Lung microvascular endothelial cell (primary cell): ENCODE measurements at regions not wholly inside any gene's neighbourhood (a gene's known extent, or its start where the extent isn't known, plus 50 kb on each side); places are given as distances from the start of the nearest gene placed in this dataset.

Source experiments
- DNase-seq, 2 donors: peaks; one replicate each; pipeline versions ENCODE4 v3.0.0 to v3.0.0-alpha.2; 2010; ENCODE audit warnings: low read depth in 2 of 2

DNA sequence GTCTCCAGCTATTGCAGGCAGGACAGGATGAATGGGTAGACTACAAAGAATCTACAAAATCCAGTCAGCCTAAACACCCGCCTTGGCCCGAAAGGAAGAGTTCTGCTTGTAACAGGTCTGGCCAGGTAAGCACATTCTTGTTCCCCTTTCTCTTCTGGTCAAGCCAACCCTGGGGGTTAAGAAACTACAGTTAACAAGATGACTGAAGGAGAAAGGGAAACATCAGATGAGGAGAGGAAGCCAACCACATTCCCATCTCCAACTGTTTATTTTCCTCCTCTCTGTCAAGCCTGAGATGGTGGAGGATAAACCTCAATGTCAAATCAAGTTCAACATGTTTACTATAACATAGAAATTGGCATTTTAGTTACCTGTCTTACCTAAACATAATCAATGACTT is 198.9 kb downstream of the IPMK start:
- no peak for DNase-seq

DNA sequence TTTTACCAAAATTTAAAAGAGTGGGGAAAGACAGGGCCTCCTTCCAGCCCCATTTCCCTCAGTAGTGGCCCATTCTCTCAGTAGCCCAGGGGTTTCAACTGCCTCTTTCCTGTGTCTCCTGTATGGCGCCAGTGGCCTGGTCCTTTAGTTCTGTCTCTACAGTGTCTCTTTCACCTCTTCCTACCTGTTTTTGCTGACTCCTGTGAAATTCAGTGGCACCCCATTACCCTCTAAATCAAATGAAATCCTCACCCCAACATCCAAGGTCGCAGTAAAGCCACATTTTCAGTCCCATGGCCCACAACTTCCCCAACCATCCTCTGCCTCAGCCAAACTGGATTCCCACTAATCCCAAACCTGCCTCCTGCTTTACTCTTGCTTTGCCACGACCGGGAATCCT is 200.7 kb downstream of the IPMK start:
- no peak for DNase-seq

DNA sequence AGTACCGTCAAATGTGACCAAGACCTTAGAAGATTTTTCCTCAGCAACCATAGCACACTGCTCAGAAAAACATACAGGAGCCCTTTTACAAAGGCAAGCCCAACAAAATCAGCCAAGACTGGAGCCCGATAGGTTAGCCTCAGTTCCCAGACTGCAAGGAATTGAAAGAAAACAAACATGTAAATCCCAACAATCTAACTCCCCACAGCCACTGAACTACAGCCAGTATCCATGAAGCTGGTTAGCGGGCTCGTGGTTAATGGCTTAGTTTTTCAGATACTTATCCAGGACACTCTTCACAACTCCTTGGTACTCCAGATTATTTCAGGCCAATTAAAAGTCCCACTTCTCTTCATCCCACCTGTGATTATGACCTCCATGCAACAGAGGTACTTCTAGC is 201.6 kb downstream of the IPMK start:
- no peak for DNase-seq

DNA sequence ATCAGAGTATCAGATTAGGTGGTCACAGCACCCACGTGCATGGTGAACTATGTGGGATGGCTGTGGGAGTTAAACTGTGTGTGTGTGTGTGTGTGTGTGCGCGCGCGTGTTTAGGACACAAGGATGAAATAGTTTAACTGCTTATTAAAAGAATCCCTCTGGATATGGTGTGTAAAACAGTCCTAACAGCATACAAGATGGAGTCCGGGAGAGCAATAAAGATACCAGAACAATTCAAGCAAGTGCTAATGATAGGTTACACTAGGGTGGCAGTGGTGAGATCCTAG is 202.2 kb downstream of the IPMK start:
- DNase-seq, result no peak

DNA sequence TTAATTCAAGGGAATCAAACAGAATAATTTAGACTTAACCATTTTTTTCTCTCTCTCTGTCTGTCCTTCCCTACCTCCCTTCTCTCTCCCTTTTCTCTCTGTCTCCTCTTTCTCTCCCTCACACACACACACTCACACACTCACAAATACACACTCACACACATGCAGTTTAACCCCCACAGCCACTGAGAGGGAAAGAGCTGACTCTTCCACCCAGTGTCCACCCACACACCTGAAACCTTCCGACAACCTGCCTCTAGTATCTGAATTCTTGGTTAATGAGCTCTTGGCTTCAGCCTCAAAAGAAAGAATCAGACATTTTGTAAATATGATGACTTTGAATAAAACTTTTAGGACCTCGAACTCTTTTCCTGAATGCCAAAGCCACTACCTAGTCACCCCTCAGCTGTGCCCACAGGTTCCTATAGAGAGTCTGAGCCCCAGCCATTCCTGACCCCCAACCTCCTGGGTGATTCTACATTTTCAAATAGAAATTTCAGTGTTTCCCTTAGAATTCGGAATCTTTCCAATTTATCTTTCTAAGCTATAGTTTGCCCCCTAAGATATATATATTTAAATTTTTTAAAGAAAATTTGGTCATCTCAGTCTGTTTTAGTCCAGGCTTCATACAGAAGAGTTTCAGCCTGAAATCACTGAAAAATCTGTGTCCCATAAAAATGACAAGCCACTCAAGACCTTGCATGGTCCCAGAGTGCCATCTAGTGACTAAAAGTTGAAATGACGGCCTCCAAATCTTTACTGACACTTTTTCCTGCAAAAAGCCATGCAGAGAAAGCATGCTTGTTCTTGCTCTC is 202.8 kb downstream of the IPMK start:
- peak; percentile 48 to 51 for DNase-seq

DNA sequence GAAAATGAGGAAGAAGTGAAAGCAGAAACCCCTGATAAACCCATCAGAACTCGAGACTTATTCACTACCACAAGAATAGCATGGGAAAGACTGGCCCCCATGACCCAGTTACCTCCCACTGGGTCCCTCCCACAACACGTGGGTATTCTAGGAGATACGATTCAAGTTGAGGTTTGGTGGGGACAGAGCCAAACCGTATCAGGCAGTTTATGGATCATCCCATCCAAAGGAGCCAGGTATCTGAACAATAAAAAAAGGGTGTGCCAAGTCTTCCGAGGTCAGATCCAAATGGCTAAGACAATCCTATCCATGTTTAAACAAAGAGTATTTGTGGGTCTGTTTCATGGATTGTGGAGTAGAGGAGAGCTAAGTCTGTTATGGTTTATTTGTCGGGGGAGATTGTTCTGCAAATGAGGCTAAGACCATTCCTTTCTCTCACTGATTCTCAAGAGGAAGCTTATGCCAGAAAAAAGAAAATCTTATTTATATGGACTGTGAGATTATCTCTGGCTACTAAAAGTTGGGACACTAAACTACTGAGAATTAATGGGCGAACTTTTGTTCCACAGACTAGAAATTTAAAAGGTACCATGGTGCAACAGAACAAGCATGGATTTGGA is 203.7 kb downstream of the IPMK start:
- DNase-seq, result no peak

DNA sequence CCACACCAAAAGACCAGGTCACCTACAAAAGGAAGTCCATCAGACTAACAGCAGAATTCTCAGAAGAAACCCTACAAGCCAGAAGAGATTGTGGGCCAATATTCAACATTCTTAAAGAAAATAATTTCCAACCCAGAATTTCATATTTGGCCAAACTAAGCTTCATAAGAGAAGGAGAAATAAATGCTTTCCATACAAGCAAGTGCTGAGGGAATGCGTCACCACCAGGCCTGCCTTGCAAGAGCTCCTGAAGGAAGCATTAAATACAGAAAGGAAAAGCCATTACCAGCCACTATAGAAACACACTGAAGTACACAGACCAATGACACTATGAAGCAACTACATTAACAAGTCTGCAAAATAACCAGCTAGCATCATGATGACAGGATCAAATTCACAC is 209.0 kb downstream of the IPMK start:
- DNase-seq, result peak in 1 of 2 donors; percentile 25

DNA sequence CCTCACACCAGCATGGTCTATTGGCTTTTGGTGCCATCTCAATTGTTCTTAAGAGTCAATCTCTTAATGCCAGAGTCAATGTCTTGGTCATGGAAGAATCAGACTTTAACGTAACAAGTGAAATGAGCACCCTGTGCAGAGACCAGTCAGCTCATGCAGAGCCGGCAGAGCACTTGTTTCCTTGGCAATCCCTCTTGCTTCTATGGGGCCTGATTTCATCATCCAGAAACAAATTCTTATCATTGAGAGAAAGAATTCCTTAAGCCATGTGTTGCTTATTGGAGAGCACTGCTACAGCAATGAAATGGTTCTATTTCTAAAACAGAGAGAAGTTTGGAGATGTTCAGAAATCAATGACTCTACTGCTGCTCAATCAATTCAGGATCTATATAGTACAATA is 212.8 kb downstream of the IPMK start:
- no peak for DNase-seq

DNA sequence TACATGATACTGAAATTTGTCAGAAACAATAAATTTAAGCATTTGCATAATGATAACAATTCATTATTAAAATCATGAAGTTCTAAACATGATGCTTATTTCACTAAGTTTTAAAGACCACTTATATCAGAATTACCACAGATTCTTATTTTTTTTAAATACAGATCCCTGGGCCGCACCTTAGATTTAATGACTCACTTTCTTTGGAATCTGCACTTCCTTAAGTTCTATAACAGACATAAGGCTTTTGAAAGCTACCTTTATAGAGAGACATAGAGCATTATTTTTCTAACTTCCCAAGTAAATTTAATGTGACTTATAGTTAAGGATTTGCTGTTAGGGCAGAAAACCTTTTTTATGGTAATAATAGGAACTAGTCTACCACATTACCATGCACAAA is 214.9 kb downstream of the IPMK start:
- no peak for DNase-seq

DNA sequence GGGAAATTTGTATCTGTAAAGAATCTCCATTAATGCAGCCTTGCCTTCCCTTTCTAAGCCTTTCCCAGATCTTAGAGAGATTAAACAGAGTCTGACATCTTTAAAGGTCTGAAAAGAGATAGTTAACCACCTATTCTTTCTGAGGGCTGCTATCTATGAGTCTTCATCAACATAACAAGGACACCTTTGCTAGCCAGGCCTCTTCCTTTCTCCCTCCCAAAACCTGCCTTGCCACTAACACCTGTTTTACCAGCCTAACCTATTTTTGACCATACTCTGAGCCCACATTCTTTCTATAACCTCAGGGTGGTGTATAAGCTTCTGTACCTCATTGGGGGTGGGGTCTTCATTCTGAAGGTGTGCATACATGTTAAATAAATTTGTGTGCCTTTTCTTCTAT is 217.1 kb downstream of the IPMK start:
- no peak for DNase-seq

DNA sequence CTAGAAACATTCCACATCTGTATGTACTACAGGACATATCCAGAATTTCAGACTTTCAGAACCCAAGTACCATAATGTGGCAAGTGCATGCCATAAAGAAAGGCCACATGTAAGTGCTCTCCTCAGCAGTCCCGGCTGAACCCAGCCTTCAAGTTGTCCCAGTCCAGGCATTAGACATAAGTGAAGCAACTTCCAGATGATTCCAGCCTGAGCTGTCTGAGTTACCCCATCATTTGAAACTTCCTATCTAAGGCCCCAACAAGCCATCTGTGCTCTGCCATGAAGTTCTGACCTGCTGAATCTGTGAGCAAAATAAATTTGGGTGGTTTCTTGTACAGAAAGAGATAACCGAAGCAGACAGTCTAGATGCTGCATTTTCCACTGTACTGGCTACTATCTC is 218.8 kb downstream of the IPMK start:
- no peak for DNase-seq

DNA sequence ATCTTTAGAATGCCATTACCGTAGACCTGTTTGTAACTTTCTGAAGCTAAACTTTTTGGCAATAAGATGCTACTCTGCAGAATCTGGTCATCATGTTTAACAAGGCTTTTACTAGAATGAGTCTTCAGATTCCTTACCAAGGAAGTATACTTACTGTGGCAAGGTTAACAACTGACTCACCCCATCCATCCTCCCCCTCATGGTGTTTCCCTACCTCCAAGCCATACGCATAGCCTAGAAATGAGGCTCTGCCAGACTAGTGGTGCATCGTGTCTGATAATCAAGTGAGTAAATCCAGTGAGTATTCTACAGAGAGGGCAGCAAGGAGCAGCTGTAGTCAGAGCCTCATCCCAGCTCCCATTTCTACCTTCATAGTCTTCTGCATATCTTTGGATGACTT is 223.6 kb downstream of the IPMK start:
- no peak for DNase-seq

DNA sequence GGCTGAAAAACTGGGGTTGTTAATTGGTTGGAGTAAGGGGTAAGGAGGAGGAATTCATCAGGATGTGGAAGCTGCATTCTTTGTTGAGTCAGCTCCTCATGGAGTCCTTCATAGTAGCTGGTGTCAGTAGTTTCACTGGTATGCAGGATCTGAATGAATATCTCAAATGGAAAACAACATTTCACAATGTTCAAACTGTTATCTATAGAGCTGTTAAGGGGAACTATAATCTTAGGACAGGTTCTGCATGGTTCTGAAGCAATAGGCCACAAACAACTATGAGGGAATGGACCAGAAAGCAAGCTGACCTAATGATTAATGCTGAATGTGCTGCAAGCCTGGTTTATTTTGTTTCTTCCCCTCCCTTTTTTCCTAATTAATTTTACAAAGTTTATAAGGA is 225.8 kb downstream of the IPMK start:
- no peak for DNase-seq

DNA sequence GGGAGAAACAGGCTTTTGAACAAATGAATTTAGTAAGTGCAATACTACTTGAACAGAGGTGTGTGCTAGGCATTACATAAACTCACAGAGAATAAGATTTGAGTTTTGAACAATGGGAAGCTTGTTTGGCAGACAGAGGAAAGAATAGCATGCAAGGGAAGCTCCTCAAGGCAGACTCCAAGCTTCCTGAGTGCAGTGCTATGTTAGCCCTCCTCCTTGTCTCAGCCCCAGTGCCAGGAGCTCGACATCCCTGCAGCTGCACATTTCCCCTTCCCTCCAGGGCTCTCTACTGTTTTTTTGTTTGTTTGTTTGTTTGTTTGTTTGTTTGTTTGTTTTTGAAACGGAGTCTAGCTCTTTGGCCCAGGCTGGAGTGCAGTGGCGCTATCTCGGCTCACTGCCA is 237.5 kb downstream of the IPMK start:
- peak in 1 of 2 donors; percentile 18 for DNase-seq

DNA sequence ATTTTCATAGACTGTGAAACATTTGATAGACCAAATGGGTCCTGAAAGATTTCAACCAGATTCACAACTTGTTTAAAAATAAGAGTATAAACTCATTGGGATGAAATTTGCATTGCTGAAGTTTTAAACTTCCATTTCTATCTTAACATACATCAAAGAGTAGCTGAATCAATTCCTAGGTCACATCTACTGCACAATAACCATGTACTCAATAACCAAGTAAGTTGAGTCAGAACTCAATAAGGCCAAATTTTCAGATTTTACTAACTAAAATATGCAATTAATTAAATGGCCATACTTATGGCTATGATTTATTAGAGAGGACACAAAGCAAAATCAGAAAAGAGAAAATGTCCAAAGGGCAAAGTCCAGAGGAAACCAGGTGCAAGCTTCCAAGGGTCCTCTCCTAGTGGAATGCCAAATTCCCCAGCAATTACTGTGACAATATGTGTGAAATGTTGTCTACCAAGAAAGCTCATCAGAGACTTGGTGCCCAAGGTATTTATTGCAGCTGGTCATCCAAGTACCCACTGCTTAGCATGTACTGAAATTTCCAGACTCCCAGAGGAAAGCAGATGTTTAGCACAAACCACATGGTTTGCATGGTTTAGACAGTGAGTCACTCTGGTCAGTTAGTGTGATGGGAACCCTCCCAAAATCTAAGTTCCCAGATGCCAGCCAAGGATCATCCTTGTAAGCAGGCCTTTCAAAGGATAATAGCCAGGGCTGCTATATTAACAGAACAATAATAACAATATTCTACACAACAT is 238.9 kb downstream of the IPMK start:
- peak in 1 of 2 donors; percentile 47 for DNase-seq

DNA sequence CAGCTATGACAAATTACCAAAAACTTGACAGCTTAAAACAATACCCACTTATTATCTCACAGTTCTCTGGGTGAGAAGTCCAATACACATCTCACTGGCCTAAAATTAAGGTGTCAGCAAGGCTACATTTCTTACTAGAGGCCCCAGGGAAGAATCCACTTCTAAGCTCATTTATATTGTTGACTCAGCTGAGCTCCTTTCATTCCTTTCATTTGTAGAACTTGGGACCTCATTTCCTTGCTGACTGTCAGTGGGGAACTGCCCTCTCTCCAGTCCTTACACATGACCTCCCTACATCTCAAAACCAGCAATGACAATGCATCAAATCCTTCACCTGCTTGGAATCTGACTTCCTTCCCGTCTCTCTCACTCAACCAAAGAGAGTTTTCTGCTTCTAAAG is 240.3 kb downstream of the IPMK start:
- DNase-seq, result peak in 1 of 2 donors; percentile 12

DNA sequence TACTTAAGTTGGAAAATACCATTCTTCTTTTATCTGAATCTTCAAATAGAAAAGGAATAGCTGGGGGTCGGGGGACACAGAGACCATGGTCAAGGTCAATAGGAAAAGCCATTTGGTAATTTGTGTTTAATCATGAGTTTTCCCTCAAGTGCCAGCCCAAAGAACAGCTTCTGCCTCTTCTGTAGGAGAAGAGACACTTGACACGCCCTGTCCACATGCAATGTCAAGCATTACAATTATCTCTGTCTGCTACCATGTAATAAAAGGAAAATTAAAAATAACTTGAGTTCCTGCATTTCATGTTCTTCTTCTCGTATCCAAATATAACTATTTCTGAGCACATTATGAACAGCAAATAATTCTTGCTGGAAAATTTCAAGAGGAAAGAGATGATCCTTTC is 241.7 kb downstream of the IPMK start:
- no peak for DNase-seq

DNA sequence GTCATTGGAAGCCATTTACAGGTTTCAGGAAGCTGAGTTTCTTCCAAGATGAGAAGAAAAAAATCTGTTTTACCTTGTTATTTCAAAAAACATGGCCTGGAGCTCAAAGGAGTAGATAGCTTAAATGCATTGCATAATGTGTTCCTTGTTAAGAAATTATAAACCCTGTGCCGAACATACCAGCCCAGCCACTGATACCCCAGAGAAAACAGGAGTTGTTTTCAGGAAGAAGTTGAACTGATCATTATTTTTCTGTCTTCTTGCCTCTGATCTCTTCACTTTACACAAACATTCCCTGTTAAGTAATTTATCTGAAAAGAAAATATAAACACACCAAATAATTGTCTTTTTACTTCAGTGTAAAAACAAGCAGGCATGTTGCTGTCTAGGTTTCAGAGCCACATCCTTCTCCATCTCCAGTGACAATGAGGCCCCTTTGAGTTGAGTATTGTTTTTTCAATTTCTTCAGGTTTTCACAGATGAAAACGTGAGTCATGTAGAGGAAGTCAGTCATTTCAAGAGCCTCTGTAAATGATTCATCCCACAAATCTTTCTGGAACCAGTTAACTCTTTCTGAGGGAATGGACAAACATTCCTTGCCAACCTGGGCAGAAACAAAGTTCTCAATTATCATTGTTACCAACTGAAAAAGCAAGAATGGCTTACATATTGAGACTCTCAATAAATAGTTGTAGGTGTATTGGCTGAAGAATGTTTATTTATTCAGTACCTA is 244.2 kb downstream of the IPMK start:
- DNase-seq, result peak in 1 of 2 donors; percentile 87

DNA sequence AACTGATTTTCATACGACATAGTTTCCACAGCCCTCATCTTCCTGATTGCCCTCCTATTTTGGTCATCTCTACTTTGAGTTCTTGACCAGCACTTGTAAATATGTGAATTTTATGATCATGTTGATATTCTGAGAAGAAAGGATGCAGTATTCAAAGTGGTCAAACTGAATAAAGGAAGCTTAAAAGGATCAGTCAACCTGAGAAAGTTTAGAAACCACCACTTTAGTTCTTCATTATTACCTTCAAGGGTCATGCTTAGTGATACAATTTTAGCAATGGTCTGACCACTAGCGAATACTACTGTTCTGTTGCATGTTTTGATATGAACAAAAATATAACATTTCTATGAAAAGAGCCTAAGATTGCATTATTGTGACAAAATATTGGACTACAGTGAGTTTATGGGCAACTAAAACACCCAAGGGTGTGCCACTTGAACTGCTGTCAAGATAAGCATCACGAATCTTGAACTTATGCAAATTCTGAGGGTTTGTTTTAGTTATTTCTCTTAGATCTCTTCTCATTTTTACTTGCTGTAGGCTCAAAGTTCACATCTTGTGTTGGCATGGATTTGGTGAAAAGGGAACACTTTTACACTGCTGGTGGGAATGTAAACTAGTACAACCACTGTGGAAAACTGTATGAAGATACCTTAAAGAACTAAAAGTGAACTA is 247.7 kb downstream of the IPMK start:
- DNase-seq, result no peak

DNA sequence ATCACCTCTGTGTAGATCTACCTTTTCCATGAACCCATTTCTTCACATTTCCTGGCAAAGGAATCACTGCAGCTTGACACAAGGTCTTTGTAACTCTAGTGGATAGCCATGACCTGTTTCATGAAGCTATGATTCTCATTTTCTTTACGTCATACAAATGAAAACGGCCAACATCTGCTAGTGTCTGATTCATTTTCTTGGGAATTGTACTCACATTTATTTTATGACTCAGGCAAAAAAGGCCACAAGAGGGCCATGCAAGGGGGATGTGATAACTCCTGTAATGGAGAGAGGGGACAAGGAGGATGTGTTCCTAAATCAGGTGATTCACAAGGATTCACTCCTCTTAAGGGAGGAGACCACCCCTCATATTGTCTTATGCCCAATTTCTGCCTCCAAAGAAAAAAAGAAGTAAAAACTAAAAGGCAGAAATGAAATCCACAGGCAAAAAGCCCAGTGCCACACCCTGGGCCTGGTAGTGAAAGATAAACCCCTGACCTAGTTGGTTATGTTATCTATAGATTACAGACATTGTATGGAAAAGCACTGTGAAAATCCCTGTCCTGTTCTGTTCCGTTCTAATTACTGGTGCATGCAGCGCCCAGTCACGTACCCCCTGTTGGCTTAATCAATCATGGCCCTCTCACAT is 249.9 kb downstream of the IPMK start:
- DNase-seq, result peak in 1 of 2 donors; percentile 62

DNA sequence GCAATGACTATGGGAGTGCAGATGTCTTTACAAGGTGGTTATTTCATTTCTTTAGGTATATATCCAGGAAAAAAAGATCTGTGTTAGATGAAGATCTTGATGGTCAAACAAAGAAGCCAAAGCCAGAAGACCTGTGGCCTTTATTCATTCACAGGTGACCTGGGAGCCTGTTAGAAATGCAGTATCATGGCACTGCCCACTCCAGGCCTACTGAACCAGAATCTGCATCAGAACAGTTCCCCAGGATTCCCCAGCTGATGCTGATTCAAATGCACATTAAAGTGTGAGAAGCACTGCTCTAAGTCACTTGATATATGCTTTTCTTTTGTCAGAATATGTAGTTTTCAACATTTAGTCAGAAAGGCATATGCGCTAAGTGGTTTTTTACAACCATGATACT is 251.1 kb downstream of the IPMK start:
- no peak for DNase-seq
